GM10248 (cell line): ENCODE measurements at regions not wholly inside any gene's neighbourhood (a gene's known extent, or its start where the extent isn't known, plus 50 kb on each side); places are given as distances from the start of the nearest gene placed in this dataset.

Source experiments
- CTCF ChIA-PET: fragments of 300-600 bp; sonication (Branson Sonifier 250); formaldehyde crosslinking; extraction: SDS; loops from one replicate; lab custom pipeline; 2021; ENCODE audit warnings: antibody characterized with exemption; lab: Yijun Ruan, JAX
- POLR2A ChIA-PET: fragments of 350-650 bp; sonication (Branson Sonifier 250); formaldehyde crosslinking; extraction: SDS; loops from one replicate; lab custom pipeline; 2020; ENCODE audit warnings: antibody characterized with exemption; lab: Yijun Ruan, JAX
- DNase-seq: peaks from one replicate; pipeline ENCODE4 v3.0.0; 2012; ENCODE audit errors: extremely low spot score
- TF ChIP-seq, protein P1 (sequence below): IDR thresholded peaks from 2 replicates; pipeline ENCODE4 v1.5.1; 2012; ENCODE audit warnings: mild to moderate bottlenecking, low read depth; ENCODE audit errors: extremely low read depth, missing control alignments, control extremely low read depth

DNA sequence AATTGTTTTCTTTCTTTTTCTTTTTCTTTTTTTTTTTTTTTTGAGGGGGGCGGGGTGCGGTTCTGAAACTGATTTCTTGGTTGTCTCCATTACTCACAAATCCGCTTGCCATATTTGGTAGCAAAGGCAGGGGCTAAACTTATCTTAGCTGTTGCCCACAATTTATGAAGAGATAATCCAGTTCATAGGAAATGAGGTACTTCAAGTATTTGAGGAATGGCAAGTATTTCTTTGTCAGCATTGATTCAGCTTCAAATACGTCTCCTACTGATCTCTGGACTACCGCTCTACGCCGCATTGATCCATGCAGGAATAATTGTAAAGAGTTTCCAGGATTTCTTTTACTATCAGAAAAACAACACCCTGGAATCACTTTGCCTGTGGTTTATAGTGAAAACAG is 289.2 kb upstream of the DPYD start:
- ChIA-PET CTCF (no interaction called here), POLR2A (no interaction called here)
- DNase-seq, result no peak
- TF ChIP-seq, protein P1, sequence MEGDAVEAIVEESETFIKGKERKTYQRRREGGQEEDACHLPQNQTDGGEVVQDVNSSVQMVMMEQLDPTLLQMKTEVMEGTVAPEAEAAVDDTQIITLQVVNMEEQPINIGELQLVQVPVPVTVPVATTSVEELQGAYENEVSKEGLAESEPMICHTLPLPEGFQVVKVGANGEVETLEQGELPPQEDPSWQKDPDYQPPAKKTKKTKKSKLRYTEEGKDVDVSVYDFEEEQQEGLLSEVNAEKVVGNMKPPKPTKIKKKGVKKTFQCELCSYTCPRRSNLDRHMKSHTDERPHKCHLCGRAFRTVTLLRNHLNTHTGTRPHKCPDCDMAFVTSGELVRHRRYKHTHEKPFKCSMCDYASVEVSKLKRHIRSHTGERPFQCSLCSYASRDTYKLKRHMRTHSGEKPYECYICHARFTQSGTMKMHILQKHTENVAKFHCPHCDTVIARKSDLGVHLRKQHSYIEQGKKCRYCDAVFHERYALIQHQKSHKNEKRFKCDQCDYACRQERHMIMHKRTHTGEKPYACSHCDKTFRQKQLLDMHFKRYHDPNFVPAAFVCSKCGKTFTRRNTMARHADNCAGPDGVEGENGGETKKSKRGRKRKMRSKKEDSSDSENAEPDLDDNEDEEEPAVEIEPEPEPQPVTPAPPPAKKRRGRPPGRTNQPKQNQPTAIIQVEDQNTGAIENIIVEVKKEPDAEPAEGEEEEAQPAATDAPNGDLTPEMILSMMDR, result no peak

DNA sequence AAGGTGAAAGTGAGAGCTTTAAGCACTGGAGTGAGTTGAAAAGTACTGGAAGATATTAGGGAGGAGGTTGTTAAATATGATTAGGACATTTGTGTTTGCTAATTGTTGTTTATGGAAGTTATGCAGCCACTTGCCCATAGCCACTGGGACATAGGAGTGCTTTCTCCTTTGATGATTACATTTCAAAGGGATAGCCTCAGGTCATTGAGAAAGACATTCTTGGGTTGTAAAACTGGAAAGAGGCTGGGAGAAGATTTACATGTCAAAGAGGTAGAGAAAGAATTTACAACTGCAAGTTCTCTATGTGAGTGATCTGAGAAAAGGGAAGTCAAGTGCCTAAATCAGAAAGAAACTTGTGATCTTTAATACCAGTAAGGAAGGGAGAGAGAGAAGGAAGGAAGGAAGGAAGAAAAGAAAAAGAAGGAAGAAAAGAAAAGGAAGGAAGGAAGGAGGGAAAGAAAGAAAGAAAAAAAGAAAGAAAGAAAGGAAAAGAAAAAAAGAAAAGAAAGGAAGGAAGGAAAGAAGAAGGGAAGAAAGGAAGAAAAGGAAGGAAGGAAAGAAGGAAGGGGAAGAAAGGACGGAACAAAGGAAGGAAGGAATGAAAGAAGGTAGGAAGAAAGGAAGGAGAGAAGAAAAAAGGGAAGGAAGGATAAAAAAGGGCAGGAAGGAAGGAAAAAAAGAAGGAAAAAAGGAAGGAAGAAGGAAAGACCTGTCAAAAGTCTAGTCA is 284.6 kb upstream of the DPYD start:
- ChIA-PET POLR2A (no interaction called here), CTCF (interaction anchor here (1.5 kb wide), 1 partner anchor 15 kb away, joined by 3 read pairs; no protein-coding TSS in a partner anchor)
- TF ChIP-seq, protein P1, result no peak
- DNase-seq, result no peak

DNA sequence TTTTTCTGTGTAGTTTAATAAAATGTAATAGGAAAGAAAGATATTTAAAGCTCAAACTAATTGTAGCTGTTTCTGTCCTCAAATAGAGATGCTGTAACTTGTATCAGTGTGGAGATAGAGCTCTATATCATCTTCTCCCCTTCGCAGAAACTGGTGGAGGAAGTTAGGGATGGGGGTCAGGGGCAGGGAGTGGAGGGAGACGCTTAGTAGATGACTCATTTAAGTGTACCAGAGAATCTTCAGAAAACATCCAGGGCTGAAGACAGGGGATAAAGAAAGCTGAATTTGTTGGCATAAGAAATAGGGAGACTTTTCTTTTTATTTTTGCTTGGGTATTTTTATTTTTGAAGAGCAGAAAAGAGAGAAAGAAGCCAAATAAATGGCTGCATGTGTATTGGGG is 282.6 kb upstream of the DPYD start:
- no peak for DNase-seq
- ChIA-PET POLR2A (no interaction called here), CTCF (no interaction called here)
- TF ChIP-seq, protein P1, result no peak

DNA sequence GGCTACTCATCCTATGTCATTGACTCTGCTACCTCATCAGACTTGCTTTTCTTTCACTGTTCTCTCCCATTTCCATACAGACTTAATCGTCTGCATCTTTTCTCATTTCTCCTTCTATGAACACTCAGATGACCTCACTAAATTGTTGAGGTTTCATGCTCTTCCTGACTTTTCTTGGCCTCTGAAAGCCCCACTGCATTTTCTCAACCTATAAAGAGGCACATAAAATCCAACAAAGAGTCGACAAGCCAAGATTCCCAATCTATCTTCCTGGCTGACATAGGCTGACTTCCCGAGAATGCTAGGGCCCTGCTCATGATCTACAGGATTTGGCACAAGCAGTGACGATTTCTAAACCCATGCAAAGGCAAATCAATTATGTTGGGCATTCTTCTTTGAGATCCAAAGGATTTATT is 280.8 kb upstream of the DPYD start:
- no peak for DNase-seq
- POLR2A ChIA-PET, result no interaction called here
- TF ChIP-seq, protein P1, result no peak
- CTCF ChIA-PET, result no interaction called here

DNA sequence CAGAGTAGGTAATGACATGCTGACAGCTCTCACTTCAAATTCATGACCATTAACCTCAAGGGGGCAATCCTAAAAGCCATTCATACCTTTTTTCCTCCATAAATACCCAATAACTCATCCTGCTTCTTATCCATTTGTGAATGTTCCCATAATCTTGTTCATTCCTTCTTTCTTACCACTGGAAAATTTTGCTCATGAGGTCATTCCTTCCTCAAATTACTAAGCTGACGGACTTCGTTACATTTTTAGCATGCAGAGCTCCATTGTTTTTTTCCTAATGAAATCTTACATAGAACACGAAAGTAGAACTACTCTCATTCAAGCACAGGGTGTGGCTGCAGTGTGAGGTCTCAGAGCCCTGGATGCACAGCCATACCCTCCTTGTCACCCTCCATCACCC is 276.5 kb upstream of the DPYD start:
- ChIA-PET POLR2A (no interaction called here), CTCF (no interaction called here)
- TF ChIP-seq, protein P1, result no peak
- no peak for DNase-seq

DNA sequence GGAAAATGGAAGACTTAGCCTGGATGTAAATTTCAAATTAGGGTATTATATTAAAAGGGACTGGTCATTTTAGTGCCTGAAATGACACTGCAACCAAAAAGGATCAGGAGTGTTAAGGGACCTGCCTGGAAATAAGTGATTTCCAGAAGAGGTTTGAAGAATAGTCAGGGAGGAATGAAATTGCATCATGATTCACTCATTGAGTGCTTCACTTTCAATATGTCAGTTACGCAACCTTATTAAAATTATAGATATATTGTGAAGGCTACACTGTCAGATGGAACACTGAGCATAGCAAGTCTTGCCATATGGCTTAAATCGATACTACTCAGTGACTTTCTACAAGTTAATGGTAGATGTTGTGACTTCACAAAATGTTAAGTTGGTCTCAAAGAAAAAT is 275.2 kb upstream of the DPYD start:
- no peak for DNase-seq
- ChIA-PET POLR2A (no interaction called here), CTCF (interaction anchor here (0.7 kb wide), 1 partner anchor 8 kb away, joined by 3 read pairs; no protein-coding TSS in a partner anchor)
- TF ChIP-seq, protein P1, result no peak
